GM21390 (cell line): ENCODE measurements at regions not wholly inside any gene's neighbourhood (a gene's known extent, or its start where the extent isn't known, plus 50 kb on each side); places are given as distances from the start of the nearest gene placed in this dataset.
"Not testable (repeated sequence)": the region's sequence is repeated elsewhere in the genome, so short reads cannot be mapped to it uniquely, and the experiment has no call there.

Experiments
- ATAC-seq: cut with Tn5 transposase; IDR thresholded peaks from one replicate; pipeline ENCODE4 v1.9.1; 2021; ENCODE audit not compliant: unreplicated experiment

DNA sequence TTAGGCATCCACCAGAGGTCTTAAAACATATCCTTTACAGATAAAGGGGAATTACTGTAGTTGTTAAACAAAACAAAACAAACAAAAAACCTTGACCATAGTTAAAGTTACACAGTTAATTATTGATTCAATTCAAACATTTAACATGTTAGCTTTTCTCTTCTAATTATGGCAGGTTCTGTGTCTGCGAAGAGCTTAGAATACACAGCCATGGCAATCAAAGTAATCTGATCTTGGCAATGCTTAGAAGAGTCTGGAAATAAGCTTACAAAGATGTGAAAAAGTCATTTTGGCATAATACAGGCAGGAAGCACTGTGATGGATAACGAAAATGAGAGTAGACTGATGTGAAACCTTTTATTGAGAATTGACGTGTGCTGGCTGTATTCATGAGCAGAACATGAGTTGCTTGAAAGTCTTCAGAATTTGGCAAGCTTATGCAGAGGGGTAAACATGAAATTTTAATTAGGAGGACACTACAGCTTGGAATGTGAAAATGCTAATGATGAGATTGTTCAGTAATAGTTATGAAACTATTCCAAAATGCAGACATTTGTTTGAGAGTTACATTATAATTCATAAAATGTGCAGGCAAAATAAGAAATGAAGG, 629.6 kb downstream of the FSCB start:
- no peak for ATAC-seq

- no peak for ATAC-seq
Measured at GRCh38 chr14:43872752-43873655, 634.1 kb downstream of the FSCB start.

- no peak for ATAC-seq
Measured at GRCh38 chr14:43872222-43872621, 634.9 kb downstream of the FSCB start.

DNA sequence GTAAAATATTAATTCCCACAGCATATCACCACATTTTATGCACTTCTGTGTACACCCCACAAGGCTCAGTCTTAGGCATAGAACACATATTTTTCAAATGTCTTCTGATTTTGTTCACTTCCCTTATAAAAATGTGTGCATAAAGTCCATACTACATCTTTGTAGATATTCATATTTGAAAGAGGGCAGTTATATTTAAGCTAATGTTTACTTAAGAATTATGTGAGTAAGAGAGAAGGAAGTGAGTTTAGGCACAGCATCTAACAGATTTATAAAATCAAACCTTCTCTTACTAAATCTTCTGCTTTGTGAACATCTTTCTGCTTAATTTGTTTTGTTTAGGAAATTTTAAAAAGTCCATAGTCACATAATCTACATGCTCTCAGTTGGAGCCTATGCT, 648.1 kb downstream of the FSCB start:
- no peak for ATAC-seq

GRCh38 chr14:43855556-43855955, 651.5 kb downstream of the FSCB start:
- ATAC-seq: no peak

DNA sequence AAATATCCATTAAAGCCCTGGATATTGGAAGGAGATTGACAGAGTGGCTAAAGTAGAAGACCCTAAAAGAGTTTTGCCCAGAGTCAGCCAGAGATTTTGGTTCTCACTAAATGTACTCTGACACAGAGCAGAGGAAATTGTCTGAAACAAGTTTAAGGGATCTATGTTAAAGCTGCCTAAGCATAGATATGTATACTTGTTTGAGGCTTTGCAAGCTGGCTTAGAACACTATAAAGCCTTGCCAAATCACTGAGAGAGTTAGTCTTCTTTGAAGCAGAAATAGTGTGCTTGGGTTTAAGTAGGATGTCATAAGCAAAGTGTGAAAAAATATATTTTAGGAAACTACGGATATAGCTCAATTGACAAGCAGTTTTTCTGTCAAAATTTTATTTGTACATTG, 653.5 kb downstream of the FSCB start:
- ATAC-seq: no peak

- no peak for ATAC-seq
Measured at GRCh38 chr14:43803076-43803689, 703.9 kb downstream of the FSCB start.

DNA sequence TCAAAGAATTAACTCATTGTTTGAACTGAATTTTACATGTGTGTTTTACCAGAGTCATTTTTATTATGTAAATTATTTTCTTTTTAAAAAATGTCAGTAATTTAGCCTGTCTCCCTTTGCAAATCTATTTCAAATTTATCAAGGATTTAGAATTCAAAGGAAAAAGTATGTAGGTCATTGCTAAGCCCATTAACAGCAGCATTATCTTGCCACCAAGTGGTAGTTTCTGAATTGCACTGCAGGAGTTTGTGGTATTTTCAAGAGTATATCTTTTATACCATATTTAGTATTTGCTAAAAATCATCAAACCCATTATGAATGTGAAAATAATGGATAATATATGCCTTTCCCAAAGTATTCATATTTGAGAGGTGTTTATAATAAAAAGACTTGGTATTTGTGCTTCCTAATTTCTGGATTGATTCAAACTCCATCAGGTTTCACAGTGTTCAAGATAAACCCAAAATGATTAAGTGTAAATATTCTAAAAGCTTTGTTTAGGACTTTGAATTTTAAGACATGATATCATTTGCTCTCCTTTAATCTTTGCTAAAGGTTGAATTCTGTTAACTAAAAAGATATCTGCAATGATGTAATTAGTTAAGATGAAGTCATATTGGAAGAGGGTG, 711.4 kb downstream of the FSCB start:
- ATAC-seq: no peak

- ATAC-seq: no peak
Measured at GRCh38 chr14:43793579-43793978, 713.5 kb downstream of the FSCB start.

- ATAC-seq: no peak
Measured at GRCh38 chr14:43792980-43793379, 714.1 kb downstream of the FSCB start.

GRCh38 chr14:43790681-43791080, 716.4 kb downstream of the FSCB start:
- ATAC-seq: no peak

- ATAC-seq: no peak
Measured at GRCh38 chr14:43789458-43789857, 717.6 kb downstream of the FSCB start.

DNA sequence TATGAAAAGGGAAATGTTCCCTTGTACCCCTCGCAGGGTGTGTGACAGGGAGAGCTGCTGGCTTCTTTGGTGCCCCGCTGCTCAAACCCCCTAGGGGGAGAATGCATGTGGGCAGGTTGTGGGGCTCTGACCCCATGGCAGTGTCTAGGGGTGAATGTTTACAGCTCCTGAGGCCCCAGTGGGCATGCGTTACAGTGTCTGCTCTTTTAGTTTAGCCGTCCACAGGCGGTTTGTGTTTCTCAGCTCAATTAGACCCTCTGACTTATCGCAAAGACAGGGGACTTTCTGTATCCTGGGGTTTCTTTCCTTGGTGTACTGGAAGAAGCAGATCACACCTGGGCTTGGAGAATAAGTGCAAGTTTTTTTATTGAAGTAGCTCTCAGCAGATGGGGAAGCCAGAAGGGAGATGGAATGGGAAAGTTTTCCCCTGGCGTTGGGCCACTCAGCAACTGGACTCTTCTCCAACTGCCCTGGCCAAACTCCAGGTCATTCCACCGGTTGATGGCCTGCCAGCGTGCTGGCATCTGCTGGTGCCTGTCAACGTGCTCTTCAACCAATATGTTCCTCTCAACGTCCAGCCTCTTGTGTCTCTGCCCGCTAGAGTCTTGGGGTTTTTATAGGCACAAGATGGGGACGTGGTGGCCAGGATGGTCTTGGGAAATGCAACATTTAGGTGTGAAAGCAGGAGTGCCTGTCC, 720.9 kb downstream of the FSCB start:
- no peak for ATAC-seq

DNA sequence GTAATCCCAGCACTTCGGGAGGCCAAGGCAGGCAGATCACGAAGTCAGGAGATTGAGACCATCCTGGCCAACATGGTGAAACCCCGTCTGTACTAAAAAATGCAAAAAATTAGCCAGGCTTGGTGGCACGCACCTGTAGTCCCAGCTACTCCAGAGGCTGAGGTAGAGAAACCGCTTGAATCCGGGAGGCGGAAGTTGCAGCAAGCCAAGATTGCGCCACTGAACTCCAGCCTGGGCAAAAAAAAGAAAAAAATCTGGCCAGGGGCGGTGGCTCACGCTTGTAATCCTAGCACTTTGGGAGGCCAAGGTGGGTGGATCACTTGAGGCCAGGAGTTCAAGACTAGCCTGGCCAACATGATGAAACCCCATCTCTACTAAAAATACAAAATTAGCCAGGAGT, 722.7 kb downstream of the FSCB start:
- ATAC-seq: not testable (repeated sequence)

DNA sequence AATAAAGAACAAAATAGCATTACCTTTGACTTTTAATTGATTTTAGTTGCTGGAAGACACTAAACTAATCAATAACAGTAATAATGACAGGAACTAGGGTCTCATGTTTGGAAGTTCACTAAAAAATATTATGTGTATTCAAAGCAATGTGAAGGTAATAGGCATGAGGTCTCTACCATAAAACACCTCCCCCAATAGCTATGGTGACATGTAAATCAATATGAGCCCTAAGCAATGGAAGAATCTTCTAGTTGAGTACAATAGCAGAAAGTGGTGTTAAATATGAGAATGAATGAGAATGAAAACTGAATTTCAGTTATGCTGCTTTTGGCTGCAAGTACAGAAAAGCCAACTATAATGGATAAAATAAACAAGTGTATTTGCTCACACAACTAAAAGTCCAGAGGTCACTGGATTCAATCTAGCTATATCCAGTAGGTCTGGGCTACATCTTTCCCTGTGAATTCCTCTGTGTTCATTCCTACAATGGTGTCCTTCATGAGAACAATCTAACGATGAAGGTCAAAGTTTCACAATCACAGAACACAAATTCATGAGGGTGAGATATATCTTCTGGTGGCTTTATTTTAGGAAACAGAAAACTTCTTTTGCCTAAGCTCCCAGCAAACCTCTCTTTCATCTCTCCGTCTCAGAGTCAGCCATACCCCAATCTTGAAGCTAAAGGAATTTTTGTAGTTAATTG, 728.0 kb downstream of the FSCB start:
- ATAC-seq: no peak

DNA sequence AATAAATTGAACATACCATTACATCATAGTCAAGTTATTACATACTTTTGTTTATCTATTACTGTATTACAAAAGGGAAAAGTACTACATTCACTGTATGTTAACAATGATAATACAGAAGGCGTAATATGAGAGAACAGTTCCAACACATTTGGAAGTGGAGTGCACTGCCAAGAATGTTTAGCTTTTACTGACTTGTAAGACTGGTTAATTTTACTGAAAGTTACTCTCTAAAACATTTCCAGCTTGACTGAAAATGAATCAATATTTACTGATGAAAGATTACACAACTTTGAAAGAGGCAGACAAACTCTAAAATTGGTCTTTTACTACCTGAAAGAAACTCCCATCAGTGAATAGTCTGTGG, 728.5 kb downstream of the FSCB start:
- no peak for ATAC-seq

DNA sequence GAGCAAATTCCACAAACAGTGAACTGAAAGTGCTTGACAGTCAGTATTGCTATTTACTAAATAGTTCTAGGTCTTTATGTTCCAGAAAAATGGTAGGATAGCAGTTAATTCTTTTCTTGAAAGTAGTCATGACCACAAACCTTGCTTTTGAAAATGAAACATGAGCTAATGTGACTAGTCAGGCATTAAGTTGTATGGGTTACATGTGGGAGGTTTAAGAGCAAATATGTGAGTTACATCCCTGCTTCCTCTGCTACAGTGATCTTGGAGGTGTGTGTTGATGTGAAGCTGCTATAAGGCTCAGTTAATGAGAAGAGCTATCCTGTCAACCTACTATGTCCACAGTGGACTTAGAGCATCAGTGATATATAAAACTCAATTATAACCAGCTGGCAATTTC, 741.6 kb downstream of the FSCB start:
- no peak for ATAC-seq

DNA sequence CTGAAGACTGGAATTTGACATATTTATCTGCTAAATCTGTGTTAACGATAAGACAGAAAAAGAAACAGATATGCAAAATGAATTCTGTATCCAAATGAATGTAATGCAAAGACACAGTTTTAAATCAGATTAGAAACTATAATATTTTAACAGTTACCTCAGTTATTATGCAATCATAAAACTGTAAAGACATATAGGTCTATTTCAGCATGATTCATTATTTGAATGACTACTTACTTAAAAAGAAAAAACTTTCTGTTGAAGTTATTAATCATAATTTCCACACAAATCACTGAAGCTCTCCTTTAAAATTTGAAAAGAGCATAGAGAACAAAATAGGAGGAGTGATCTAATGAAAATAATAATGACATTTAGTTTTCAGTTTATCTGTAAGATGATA, 742.6 kb downstream of the FSCB start:
- no peak for ATAC-seq

DNA sequence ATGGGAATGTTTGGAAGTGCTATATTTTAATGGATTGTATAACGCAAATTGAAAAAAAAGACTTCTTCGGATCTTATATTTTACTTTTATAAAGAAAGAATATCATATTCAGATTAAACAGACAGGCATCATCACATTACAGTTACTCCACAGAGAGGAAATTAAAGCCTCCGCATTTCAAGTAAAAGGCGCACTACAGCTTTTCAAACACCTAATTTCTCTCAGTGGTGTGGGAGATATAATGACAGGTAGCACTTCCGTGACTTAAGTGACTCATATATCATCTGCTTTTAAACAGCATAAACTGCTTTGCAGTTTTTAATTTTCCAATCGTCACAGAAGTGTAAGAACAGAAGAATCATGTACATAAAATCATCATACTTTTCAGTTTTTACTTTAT, 751.4 kb downstream of the FSCB start:
- ATAC-seq: no peak

GRCh38 chr14:43754838-43755237, 752.2 kb downstream of the FSCB start:
- no peak for ATAC-seq

DNA sequence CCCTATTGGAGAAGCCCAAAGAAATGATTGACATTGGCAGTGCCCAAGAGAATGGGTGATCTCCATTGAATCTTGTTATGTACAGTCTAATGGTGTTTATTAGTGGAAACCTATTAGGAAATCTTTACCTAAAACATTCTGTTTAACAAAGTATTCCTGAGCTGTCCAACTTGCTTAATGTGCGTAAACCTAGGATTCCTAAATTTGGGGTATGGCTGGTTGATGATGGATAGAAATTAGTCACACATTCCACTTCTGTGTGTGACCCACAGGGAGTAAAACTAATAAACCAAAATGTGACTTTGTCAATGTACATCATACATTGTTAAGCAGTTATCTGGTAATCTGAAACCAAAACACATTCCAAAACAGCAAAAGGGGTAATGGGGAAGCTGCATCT, 761.3 kb downstream of the FSCB start:
- no peak for ATAC-seq
